Esophagus muscularis mucosa (tissue), 3 donors: ENCODE measurements at regions not wholly inside any gene's neighbourhood (a gene's known extent, or its start where the extent isn't known, plus 50 kb on each side); places are given as distances from the start of the nearest gene placed in this dataset.

Source experiments
- CTCF ChIP-seq, 3 experiments: fragments of 200-600 bp in 2 of 3; fragments of 450-650 bp in 1 of 3; sonication (generic) in 2 of 3; IDR thresholded peaks; one replicate each; pipeline ENCODE4 v1.5.1; 2017 to 2019; ENCODE audit warnings: antibody characterized with exemption in 3 of 3, mild to moderate bottlenecking in 2 of 3, moderate library complexity in 1 of 3
- EP300 ChIP-seq: sonication (generic); formaldehyde crosslinking; IDR thresholded peaks from one replicate; pipeline ENCODE4 v1.6.1; 2017; ENCODE audit warnings: antibody characterized with exemption

GRCh38 chr11:79860336-79860735, 419.5 kb upstream of the TENM4 start:
- no peak for TF ChIP-seq EP300
- TF ChIP-seq CTCF (IDR thresholded peaks at IDR 0.05), result no peak
